GM18498 (cell line): ENCODE measurements at regions not wholly inside any gene's neighbourhood (a gene's known extent, or its start where the extent isn't known, plus 50 kb on each side); places are given as distances from the start of the nearest gene placed in this dataset.
"Not testable (repeated sequence)": the region's sequence is repeated elsewhere in the genome, so short reads cannot be mapped to it uniquely, and the experiment has no call there.

Experiments used
- ATAC-seq: cut with Tn5 transposase; IDR thresholded peaks from one replicate; pipeline ENCODE4 v1.9.1; 2021; ENCODE audit warnings: mild to moderate bottlenecking, moderate library complexity; ENCODE audit not compliant: unreplicated experiment

DNA sequence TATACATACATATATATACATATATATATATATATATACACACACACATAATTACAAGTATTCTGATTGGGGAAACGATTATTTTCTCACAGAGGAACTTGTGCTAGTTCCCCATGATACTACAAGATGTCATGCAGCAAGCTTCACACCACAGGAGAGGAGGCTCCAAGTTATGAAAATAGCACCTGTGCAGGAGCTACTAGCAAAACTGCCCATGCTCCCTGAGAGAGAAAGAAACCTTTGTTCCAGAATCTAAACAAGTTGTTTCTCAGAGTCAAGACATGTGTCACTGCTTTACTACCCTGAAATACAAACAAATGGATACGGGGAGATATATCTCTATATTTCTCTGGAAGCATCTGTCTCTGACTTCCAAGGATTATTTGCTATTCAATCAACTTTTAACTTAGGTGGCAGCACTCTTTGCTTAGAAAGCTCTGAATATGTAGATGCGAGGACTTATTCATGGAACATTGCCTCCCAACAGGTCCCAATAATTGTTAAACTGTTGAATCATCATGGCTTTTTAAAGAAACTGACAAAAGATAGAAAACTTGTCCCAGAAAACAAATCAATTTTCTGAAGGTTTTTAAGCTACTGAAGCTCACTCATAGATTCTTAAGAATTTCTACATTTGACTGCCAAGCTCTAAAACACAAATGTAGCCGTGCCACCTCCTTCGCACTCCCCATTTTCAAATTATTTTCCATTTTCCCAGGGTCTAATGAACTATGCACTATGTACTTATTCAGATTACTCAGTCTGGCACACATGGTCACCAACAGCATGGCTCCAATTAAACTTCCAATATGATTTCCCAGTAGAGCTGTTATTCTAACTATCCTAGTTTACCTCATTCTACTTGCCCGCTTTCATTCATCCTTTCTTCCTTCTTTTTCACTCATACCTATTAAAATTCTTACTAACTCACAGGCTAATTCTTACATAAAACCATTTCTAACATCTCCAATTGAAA, 929.1 kb downstream of the LTN1 start:
- no peak for ATAC-seq

GRCh38 chr21:28052956-28053355, 939.7 kb downstream of the LTN1 start:
- ATAC-seq = not testable (repeated sequence)

DNA sequence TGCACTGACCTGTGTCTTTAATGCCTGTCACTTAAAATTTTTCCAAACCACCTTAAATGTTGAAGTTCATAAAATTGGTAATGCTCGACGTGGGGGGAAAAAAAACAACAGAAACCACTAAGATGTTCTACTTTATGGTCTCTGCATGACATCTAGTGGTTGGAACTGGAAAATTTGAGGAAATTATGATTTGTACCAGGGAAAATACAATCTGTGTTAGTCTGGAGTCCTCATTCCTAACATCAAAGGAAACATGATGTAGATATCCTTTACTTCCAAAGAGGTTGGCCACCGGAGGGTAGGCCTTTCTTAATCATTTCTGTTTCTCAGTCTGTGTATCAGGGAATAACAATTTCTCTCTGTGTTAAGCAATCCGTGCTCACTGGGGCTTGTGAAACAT, 941.0 kb downstream of the LTN1 start:
- ATAC-seq = not testable (repeated sequence)

GRCh38 chr21:28035692-28036091, 957.0 kb downstream of the LTN1 start:
- not testable (repeated sequence) for ATAC-seq

- not testable (repeated sequence) for ATAC-seq
These were observed 957.8 kb downstream of the LTN1 start for GRCh38 chr21:28034916-28035315.

DNA sequence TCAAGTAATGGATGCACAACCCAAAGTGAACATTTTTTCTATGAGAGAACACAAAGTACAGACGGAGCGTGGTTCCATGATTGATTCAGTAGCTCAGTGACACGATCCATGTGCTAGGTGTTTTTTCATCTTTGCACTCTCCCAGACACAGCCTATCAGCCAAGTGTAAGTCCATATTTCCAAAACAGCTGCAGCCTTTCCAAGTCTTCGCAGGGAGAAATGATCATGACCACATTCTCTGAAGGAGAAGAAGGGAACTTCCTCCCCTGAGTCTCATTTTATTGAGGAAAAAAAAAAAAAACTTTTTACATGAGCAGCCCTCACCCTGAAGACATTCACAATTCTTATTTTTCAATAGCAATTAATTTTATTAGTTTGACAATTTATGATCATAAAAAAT, 958.3 kb downstream of the LTN1 start:
- not testable (repeated sequence) for ATAC-seq

GRCh38 chr21:28032652-28033051, 960.0 kb downstream of the LTN1 start:
- not testable (repeated sequence) for ATAC-seq

DNA sequence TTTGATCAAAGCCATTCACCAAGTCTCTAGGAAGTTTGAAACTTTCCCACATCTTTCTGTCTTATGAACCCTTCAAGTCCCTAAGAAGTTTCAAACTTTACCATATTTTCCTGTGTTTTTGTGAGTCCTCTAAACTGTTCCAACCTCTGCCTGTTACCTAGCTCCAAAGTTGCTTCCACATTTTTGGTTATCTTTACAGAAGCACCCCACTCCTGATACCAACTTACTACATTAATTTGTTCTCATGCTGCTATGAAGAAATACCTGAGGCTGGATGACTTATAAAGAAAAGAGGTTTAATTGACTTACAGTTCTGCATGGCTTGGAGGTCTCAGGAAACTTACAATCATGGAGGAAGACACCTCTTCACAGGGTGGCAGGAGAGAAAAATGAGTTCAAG, 961.6 kb downstream of the LTN1 start:
- ATAC-seq = not testable (repeated sequence)

GRCh38 chr21:28025111-28025510, 967.6 kb downstream of the LTN1 start:
- ATAC-seq = no peak

DNA sequence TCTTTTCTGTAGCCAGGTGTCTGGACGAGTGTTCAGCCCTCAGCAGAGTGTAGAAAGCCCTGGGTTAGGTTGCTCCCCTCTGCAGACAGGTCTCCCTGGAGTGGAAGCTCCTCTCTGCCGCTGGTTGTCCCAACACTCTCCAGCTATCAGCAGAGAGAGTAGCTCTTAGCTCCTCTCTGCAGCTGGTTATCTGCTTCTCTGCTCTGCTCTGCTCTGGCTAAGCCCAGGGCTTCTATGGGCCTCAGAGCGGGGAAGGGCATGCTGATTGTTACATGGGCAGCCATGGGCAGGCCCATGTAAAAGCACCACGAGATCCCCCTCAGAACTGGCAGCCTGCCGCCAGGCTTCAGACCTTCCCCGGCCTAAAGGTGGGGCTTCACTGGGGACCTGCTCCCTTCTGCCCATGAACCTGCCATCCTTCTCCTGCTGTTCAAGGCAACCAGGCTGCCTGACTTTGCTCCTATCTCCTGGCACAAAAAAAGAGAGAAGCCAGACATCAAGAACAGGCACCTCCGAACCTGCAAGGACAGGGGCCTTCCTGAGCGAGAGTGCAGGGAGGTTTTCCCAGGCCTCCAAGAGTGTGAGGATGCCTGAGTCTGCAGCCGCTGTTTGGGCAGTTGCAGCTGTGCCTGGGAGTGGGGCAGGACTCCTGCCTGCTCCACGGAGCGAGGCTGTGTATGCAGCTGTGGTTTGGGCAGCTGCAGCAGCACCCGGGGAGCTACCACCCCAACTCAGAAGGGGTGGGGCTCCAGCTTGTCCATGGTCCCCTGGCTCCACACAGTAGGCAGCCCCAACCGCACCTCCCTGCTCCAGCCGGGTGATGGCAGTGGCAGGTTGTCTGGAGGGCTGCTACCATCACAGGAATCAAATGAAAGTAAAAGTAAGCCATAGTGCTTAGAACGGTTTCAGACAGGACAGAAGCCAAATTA, 973.7 kb downstream of the LTN1 start:
- ATAC-seq = peak; percentile 56

DNA sequence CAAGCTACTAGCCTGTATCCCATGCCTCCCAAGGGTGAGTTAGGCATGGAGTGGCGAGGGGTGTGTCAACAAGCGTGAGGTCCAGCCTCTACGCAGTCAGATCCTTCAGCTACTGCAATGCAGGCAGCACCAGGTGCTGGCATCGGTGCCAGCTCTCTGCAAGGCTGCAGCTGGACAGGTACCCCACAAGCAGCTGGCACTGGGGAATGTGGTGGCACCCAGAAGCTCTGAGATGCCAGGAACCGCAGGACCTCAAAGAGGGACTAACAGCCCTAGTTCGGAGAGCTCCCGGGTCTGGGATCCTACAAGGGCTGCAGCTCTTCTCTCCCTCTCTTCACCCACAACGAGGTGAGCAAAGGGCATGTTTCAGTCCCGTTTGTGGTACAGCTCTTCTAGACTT, 974.5 kb downstream of the LTN1 start:
- no peak for ATAC-seq

GRCh38 chr21:28016571-28016970, 976.1 kb downstream of the LTN1 start:
- ATAC-seq = no peak

- not testable (repeated sequence) for ATAC-seq
These were observed 979.6 kb downstream of the LTN1 start for GRCh38 chr21:28013123-28013522.

DNA sequence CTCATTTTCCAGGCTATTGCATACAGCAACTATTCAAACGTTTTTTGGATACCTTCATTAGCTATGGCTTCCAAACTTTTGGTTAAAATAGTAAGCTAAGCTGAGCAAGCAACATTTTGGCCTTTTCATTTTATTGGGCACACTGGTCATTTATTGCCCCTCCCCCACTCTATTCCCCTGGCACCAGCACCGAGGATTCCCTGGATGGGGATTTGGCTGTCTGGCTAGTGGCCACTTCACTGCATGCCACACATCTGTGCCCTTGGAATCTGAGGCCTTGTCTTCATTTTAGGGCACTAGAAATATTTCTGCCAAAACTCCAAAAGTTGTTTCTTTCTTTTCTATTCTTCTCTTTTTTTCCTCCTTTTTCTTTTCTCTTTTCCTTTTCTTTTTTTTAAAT, 980.7 kb downstream of the LTN1 start:
- not testable (repeated sequence) for ATAC-seq

DNA sequence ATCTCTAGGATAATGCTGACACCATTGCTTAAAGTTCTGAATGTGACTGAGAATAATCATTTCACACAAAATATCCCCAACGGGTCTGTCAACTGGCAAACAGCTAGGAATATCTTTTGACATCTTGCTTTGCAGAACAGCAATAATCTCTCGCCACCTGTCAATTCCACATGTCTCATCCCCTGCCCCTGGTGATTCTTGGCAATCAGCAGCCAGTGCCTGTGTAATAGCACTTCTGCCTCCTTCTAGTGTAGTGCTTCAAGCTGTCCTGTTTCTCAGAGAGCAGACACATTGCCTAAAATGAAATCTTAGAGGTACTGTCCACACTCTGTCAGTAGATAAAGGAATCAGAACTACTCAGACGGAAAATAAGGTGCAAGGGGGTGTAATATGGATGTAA, 984.4 kb downstream of the LTN1 start:
- ATAC-seq = not testable (repeated sequence)

GRCh38 chr21:28003627-28004026, 989.0 kb downstream of the LTN1 start:
- not testable (repeated sequence) for ATAC-seq

GRCh38 chr21:27996906-27997305, 995.8 kb downstream of the LTN1 start:
- not testable (repeated sequence) for ATAC-seq

DNA sequence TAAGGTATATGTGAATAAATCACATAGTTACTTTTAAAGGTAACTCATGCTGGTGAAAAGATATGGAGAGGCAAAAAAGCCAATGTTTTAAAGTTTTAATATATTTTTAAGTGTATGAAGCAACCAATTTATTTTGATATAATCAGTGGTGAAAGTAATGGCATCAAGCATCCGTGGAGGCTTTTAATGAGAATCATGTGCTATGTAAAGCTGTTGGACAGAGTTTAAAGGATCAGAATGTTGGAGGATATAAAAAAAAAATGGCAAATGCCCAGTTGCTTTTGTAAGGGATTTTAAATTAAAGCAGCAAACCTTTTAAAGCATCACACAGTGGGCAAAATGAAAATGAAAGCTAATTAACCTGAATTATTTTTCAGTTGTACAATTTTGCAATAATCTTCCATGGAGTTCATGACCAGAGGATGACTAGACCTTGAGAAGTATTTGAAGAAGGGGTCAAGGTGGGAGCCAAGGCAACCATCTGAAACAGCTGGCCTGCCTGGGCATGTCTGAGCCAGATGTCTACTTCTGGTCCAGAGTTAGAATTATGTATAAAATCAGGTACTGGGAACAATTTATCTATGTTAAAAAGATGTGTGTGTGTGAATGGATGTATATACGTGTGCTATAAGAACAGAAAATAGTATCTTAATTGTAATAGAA, 1007.9 kb downstream of the LTN1 start:
- ATAC-seq = not testable (repeated sequence)

- not testable (repeated sequence) for ATAC-seq
These were observed 1012.6 kb upstream of the ADAMTS5 start for GRCh38 chr21:27979446-27979845.

DNA sequence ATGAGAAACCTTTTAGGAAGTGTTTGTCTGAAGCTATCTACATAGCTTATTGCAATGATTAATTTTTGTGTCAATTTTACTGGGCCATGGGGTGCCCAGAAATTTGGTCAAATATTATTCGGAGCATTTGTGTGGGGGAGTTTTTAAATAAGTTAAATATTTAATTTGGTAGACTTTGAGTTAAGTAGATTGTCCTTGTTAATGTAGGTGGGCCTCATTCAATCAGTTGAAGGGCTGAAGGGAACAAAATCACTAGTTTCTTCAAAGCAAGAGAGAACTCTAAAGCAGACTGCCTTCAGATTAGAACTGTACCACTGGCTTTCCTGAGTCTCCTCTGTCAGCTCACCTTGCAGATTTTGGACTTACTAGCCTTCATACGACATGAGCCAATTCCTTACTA, 1008.6 kb upstream of the ADAMTS5 start:
- ATAC-seq = no peak

DNA sequence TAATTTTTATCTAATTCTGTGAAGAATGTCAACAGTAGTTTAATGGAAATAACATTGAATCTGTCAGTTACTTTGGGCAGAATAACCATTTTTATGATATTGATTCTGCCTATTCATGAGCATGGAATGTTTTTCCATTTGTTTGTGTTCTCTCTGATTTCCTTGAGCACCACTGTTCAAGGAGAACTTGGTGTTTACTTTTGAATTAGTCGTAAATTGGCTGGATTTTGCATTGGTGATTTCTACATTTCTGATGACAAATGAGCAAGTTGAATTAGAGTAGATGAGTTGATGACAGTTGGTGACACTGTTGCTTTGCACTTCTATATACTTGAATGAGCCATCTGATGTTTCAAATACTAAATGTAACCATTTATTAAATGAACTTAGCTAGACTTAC, 1007.3 kb upstream of the ADAMTS5 start:
- ATAC-seq = not testable (repeated sequence)
